H9 (cell line): ENCODE measurements at regions not wholly inside any gene's neighbourhood (a gene's known extent, or its start where the extent isn't known, plus 50 kb on each side); places are given as distances from the start of the nearest gene placed in this dataset.

ENCODE experiments used
- DNase-seq: peaks from one replicate; pipeline ENCODE4 v3.0.0-alpha.2; 2017
- H2AFZ ChIP-seq: one replicate; pipeline ENCODE4 v1.6.1; 2013; ENCODE audit warnings: mild to moderate bottlenecking, low read length, control low read depth, moderate library complexity
- H2AK5ac ChIP-seq: 2 replicates; pipeline ENCODE4 v1.6.1; 2013; ENCODE audit warnings: low read length, control low read depth, mixed read lengths; ENCODE audit not compliant: insufficient read length
- H2BK120ac ChIP-seq: one replicate; pipeline ENCODE4 v1.6.1; 2013; ENCODE audit warnings: low read depth, mild to moderate bottlenecking, low read length, control low read depth, inconsistent platforms; ENCODE audit not compliant: poor library complexity, severe bottlenecking
- H2BK12ac ChIP-seq: 2 replicates; pipeline ENCODE4 v1.6.1; 2013; ENCODE audit warnings: low read length, control low read depth, mixed read lengths, low read depth; ENCODE audit not compliant: insufficient read length
- H2BK15ac ChIP-seq: 2 replicates; pipeline ENCODE4 v1.6.1; 2013; ENCODE audit warnings: low read depth, low read length, control low read depth
- H2BK20ac ChIP-seq: one replicate; pipeline ENCODE4 v1.6.1; 2013; ENCODE audit warnings: low read depth, mild to moderate bottlenecking, low read length, control low read depth, inconsistent platforms; ENCODE audit not compliant: poor library complexity, severe bottlenecking
- H2BK5ac ChIP-seq: 2 replicates; pipeline ENCODE4 v1.6.1; 2013; ENCODE audit warnings: low read length, control low read depth, mixed read lengths; ENCODE audit not compliant: insufficient read length
- H3K14ac ChIP-seq: 2 replicates; pipeline ENCODE4 v1.6.1; 2013; ENCODE audit warnings: low read length, control low read depth; ENCODE audit not compliant: insufficient read depth
- H3K18ac ChIP-seq: 2 replicates; pipeline ENCODE4 v1.6.1; 2013; ENCODE audit warnings: low read depth, mild to moderate bottlenecking, mixed read lengths, low read length, control low read depth; ENCODE audit not compliant: insufficient read length
- H3K23ac ChIP-seq: 2 replicates; pipeline ENCODE4 v1.6.1; 2013; ENCODE audit warnings: low read length, control low read depth, mixed read lengths, low read depth; ENCODE audit not compliant: insufficient read length
- H3K23me2 ChIP-seq: 2 replicates; pipeline ENCODE4 v1.6.1; 2013; ENCODE audit warnings: low read depth, mild to moderate bottlenecking, mixed read lengths, low read length, control low read depth; ENCODE audit not compliant: insufficient read length, poor library complexity, severe bottlenecking
- H3K27ac ChIP-seq: 2 replicates; pipeline ENCODE4 v1.5.1; 2013; ENCODE audit warnings: low read length, control low read depth, mixed read lengths, low read depth; ENCODE audit not compliant: insufficient read length
- H3K27me3 ChIP-seq: 2 replicates; pipeline ENCODE4 v1.6.1; 2013; ENCODE audit warnings: low read length, control low read depth, inconsistent platforms; ENCODE audit not compliant: insufficient read depth
- H3K4ac ChIP-seq: 2 replicates; pipeline ENCODE4 v1.6.1; 2013; ENCODE audit warnings: low read depth, mild to moderate bottlenecking, control low read depth, inconsistent platforms, low read length, moderate library complexity
- H3K4me1 ChIP-seq: 2 replicates; pipeline ENCODE4 v1.6.1; 2013; ENCODE audit warnings: low read length, control low read depth, inconsistent platforms; ENCODE audit not compliant: insufficient read depth
- H3K4me2 ChIP-seq: 2 replicates; pipeline ENCODE4 v1.6.1; 2013; ENCODE audit warnings: low read length, control low read depth, mixed read lengths; ENCODE audit not compliant: insufficient read length, insufficient read depth
- H3K56ac ChIP-seq: 2 replicates; pipeline ENCODE4 v1.6.1; 2013; ENCODE audit warnings: low read depth, mild to moderate bottlenecking, mixed read lengths, low read length, control low read depth; ENCODE audit not compliant: insufficient read length
- H3K79me1 ChIP-seq: 2 replicates; pipeline ENCODE4 v1.6.1; 2013; ENCODE audit warnings: low read depth, mild to moderate bottlenecking, moderate library complexity, low read length, control low read depth, inconsistent platforms; ENCODE audit not compliant: insufficient read depth, poor library complexity, severe bottlenecking
- H3K79me2 ChIP-seq: 2 replicates; pipeline ENCODE4 v1.6.1; 2013; ENCODE audit warnings: low read length, control low read depth, inconsistent platforms; ENCODE audit not compliant: insufficient read depth
- H3K9ac ChIP-seq: 2 replicates; pipeline ENCODE4 v1.6.1; 2013; ENCODE audit warnings: low read length, control low read depth, mixed read lengths; ENCODE audit not compliant: insufficient read length; ENCODE audit errors: extremely low read depth
- H3K9me3 ChIP-seq: one replicate; pipeline ENCODE4 v1.6.1; 2013; ENCODE audit warnings: low read depth, low read length, inconsistent platforms; ENCODE audit not compliant: control insufficient read depth
- H3T11ph ChIP-seq: one replicate; pipeline ENCODE4 v1.6.1; 2013; ENCODE audit warnings: mild to moderate bottlenecking, low read length, control low read depth, inconsistent platforms
- H4K20me1 ChIP-seq: one replicate; pipeline ENCODE4 v1.6.1; 2013; ENCODE audit not compliant: control insufficient read depth, insufficient read length, insufficient read depth
- H4K5ac ChIP-seq: 2 replicates; pipeline ENCODE4 v1.6.1; 2013; ENCODE audit warnings: low read depth, mild to moderate bottlenecking, mixed read lengths, low read length, control low read depth; ENCODE audit not compliant: insufficient read length
- H4K8ac ChIP-seq: replicated peaks from 2 replicates; pipeline ENCODE4 v1.6.1; 2013; ENCODE audit warnings: low read length, control low read depth, mixed read lengths, low read depth; ENCODE audit not compliant: insufficient read length
- H4K91ac ChIP-seq: 2 replicates; pipeline ENCODE4 v1.6.1; 2013; ENCODE audit warnings: low read depth, mild to moderate bottlenecking, moderate library complexity, mixed read lengths, low read length, control low read depth; ENCODE audit not compliant: insufficient read length
- H3K27ac Mint-ChIP-seq, 3 experiments: 2 replicates in 2 of 3; 3 replicates in 1 of 3; pipeline ENCODE4 v1.8.0; 2020 to 2021; ENCODE audit warnings: mixed read lengths in 3 of 3, mild to moderate bottlenecking in 1 of 3, moderate library complexity in 1 of 3
- H3K27me3 Mint-ChIP-seq: 2 replicates; pipeline ENCODE4 v1.8.0; 2021; ENCODE audit warnings: low read depth, mild to moderate bottlenecking, moderate library complexity, mixed read lengths
- H3K36me3 Mint-ChIP-seq, 3 experiments: 2 replicates in 2 of 3; 3 replicates in 1 of 3; pipeline ENCODE4 v1.8.0; 2020 to 2021; ENCODE audit warnings: low read depth in 3 of 3, mixed read lengths in 3 of 3; ENCODE audit not compliant: insufficient read depth in 1 of 3
- H3K4me1 Mint-ChIP-seq, 2 experiments: 2 replicates each; pipeline ENCODE4 v1.8.0; 2020; ENCODE audit warnings: mixed read lengths in 2 of 2
- H3K4me3 Mint-ChIP-seq, 2 experiments: 2 replicates in 1 of 2; 3 replicates in 1 of 2; pipeline ENCODE4 v1.8.0; 2020 to 2021; ENCODE audit warnings: mild to moderate bottlenecking in 2 of 2, mixed read lengths in 2 of 2, moderate library complexity in 1 of 2
- H3K9me3 Mint-ChIP-seq, 2 experiments: 2 replicates in 1 of 2; 3 replicates in 1 of 2; pipeline ENCODE4 v1.8.0; 2020; ENCODE audit warnings: mild to moderate bottlenecking in 2 of 2, mixed read lengths in 2 of 2, moderate library complexity in 1 of 2
- WGBS: extraction: QIAGEN DNeasy Blood & Tissue Kit; methylation state at CpG from one replicate; pipeline ENCODE4 v1.1.7; 2013; ENCODE audit warnings: missing lambda C conversion rate, low lambda C conversion rate, mixed read lengths; ENCODE audit not compliant: insufficient read length; ENCODE audit errors: extremely low coverage; 5-methylcytosine and 5-hydroxymethylcytosine counted together
- TF ChIP-seq, protein P1 (sequence below): fragments of 200-600 bp; sonication (generic); conservative IDR thresholded peaks from 3 replicates; pipeline ENCODE4 v1.8.0; 2021; ENCODE audit warnings: antibody characterized with exemption, mild to moderate bottlenecking

DNA sequence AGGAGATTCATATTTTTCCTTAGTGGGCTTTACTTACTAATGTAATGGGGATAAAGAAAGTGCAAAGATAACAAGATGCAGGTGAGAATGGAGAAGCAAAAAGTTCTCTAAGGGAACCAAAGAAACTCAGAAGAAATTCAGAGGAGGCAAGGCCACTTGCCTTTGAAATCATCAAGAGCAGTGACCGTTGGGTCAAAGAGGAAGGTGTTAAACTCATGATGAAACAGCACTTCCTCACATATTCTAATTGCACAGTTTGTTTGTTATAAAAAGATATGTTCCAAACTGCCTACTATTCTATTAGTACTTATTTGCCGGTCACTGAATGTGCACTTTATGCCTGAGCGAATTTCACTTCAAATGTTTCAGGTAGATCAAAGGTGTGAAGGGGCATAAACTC is 975.1 kb downstream of the BCL11A start:
- Histone ChIP-seq H4K5ac (no peak overlapping the region), H3K23me2 (no peaks in the 10 kb centered on the region), H3K27me3 (no peaks in the 10 kb centered on the region), H3K27ac (no peak overlapping the region), H4K91ac (no peak overlapping the region), H2BK15ac (no peak overlapping the region), H3K56ac (no peak overlapping the region), H3K18ac (no peak overlapping the region), H2BK20ac (no peak overlapping the region), H3K4me2 (no peak overlapping the region), H3K79me2 (no peaks in the 10 kb centered on the region), H3K9me3 (no peaks in the 10 kb centered on the region), H2BK12ac (no peak overlapping the region), H4K20me1 (no peaks in the 10 kb centered on the region), H3K14ac (no peak overlapping the region), H3K4ac (no peak overlapping the region), H3K79me1 (no peaks in the 10 kb centered on the region), H2BK120ac (no peak overlapping the region), H3K9ac (no peak overlapping the region), H3K23ac (no peak overlapping the region), H2AK5ac (no peak overlapping the region), H4K8ac (no peak overlapping the region), H3T11ph (no peak overlapping the region), H2AFZ (no peak overlapping the region), H3K4me1 (no peaks in the 10 kb centered on the region), H2BK5ac (no peak overlapping the region)
- DNase-seq = no peak
- TF ChIP-seq, protein P1, sequence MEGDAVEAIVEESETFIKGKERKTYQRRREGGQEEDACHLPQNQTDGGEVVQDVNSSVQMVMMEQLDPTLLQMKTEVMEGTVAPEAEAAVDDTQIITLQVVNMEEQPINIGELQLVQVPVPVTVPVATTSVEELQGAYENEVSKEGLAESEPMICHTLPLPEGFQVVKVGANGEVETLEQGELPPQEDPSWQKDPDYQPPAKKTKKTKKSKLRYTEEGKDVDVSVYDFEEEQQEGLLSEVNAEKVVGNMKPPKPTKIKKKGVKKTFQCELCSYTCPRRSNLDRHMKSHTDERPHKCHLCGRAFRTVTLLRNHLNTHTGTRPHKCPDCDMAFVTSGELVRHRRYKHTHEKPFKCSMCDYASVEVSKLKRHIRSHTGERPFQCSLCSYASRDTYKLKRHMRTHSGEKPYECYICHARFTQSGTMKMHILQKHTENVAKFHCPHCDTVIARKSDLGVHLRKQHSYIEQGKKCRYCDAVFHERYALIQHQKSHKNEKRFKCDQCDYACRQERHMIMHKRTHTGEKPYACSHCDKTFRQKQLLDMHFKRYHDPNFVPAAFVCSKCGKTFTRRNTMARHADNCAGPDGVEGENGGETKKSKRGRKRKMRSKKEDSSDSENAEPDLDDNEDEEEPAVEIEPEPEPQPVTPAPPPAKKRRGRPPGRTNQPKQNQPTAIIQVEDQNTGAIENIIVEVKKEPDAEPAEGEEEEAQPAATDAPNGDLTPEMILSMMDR = no peak
- Mint-ChIP-seq H3K9me3 (no peaks in the 10 kb centered on the region), H3K27ac (no peak overlapping the region), H3K27me3 (no peaks in the 10 kb centered on the region), H3K4me1 (no peaks in the 10 kb centered on the region), H3K36me3 (no peaks in the 10 kb centered on the region), H3K4me3 (no peak overlapping the region)
- WGBS = no CpG with 5 or more reads among the region's 3 CpGs
